Gastroesophageal sphincter (tissue), 4 donors: ENCODE measurements at regions not wholly inside any gene's neighbourhood (a gene's known extent, or its start where the extent isn't known, plus 50 kb on each side); places are given as distances from the start of the nearest gene placed in this dataset.

Source experiments
- ATAC-seq: fragments of 150-250 bp; one replicate; pipeline ENCODE4 v1.9.1; 2016; ENCODE audit warnings: mild to moderate bottlenecking, moderate library complexity
- H3K27ac ChIP-seq, 4 donors: fragments of 200-600 bp; sonication (generic) in 3 of 4; 1 replicate in 3 of 4; 2 replicates in 1 of 4; pipeline ENCODE4 v1.5.1; 2016 to 2019
- H3K27me3 ChIP-seq: fragments of 200-600 bp; sonication (generic); one replicate; pipeline ENCODE4 v1.5.1; 2019
- H3K36me3 ChIP-seq, 2 donors: fragments of 200-600 bp; sonication (generic); one replicate each; pipeline ENCODE4 v1.5.1; 2019; ENCODE audit warnings: control low read depth in 1 of 2
- H3K4me1 ChIP-seq, 3 donors: fragments of 200-600 bp; sonication (generic); 1 replicate in 2 of 3; 2 replicates in 1 of 3; pipeline ENCODE4 v1.5.1; 2016 to 2019; ENCODE audit warnings: control low read depth in 2 of 3
- H3K4me3 ChIP-seq, 2 donors: fragments of 200-600 bp; sonication (generic); one replicate each; pipeline ENCODE4 v1.5.1; 2019; ENCODE audit warnings: mild to moderate bottlenecking in 1 of 2, moderate library complexity in 1 of 2
- H3K9me3 ChIP-seq, 3 donors: fragments of 200-600 bp; sonication (generic); one replicate each; pipeline ENCODE4 v1.5.1; 2017 to 2019; ENCODE audit warnings: control low read depth in 2 of 3
- CTCF ChIP-seq, 4 experiments: fragments of 200-600 bp in 2 of 4; fragments of 450-650 bp in 2 of 4; sonication (generic) in 1 of 4; IDR thresholded peaks; one replicate each; pipeline ENCODE4 v1.5.1; 2017 to 2019; ENCODE audit warnings: antibody characterized with exemption in 4 of 4, mild to moderate bottlenecking in 2 of 4, moderate library complexity in 2 of 4
- EP300 ChIP-seq: sonication (generic); formaldehyde crosslinking; IDR thresholded peaks from one replicate; pipeline ENCODE4 v1.6.1; 2017; ENCODE audit warnings: antibody characterized with exemption, mild to moderate bottlenecking
- POLR2A ChIP-seq, 2 donors: fragments of 450-650 bp; IDR thresholded peaks; one replicate each; pipeline ENCODE4 v1.6.1; 2017; ENCODE audit warnings: antibody characterized with exemption in 2 of 2, mild to moderate bottlenecking in 2 of 2, moderate library complexity in 1 of 2
- POLR2AphosphoS5 ChIP-seq: sonication (generic); formaldehyde crosslinking; IDR thresholded peaks from one replicate; pipeline ENCODE4 v1.6.1; 2017; ENCODE audit warnings: antibody characterized with exemption
- WGBS, 2 donors: methylation state at CpG; one replicate each; pipeline ENCODE4 v1.1.5; 2018; ENCODE audit warnings: low coverage in 1 of 2; 5-methylcytosine and 5-hydroxymethylcytosine counted together

GRCh38 chr12:115838952-115839351 is 438.5 kb downstream of the MED13L start:
- no peaks in the 10 kb centered on the region for H3K9me3 ChIP-seq
- H3K4me3 ChIP-seq, result no peak overlapping the region
- peaks cover 11% of the 10 kb centered on the region for H3K27me3 ChIP-seq
- no peaks in the 10 kb centered on the region for H3K4me1 ChIP-seq
- no peak overlapping the region for H3K27ac ChIP-seq
- H3K36me3 ChIP-seq, result no peaks in the 10 kb centered on the region
- 27 to 50% methylated on average over 1 of the region's 1 CpG for WGBS, 2 donors
- no peak for ATAC-seq
- no peak for TF ChIP-seq CTCF (IDR thresholded peaks at IDR 0.05)
- TF ChIP-seq EP300, result no peak
- TF ChIP-seq POLR2AphosphoS5, result no peak
- no peak for TF ChIP-seq POLR2A (IDR thresholded peaks at IDR 0.05)

- no peak for ATAC-seq
- Histone ChIP-seq H3K4me1 (no peaks in the 10 kb centered on the region), H3K27me3 (peaks cover 11% of the 10 kb centered on the region), H3K36me3 (no peaks in the 10 kb centered on the region), H3K9me3 (peaks cover 0 to 10% (median 0%) of the 10 kb centered on the region in 3 donors), H3K4me3 (no peak overlapping the region), H3K27ac (no peak overlapping the region)
- TF ChIP-seq CTCF (IDR thresholded peaks at IDR 0.05), result no peak
- WGBS, 2 donors, result 88 to 90% methylated on average over 2 of the region's 2 CpGs
These were observed 440.3 kb downstream of the MED13L start for GRCh38 chr12:115837220-115837619.

GRCh38 chr12:115835445-115835844 is 442.0 kb downstream of the MED13L start:
- no peak for TF ChIP-seq EP300
- peak; percentile 26 for TF ChIP-seq POLR2AphosphoS5
- TF ChIP-seq POLR2A (IDR thresholded peaks at IDR 0.05), result no peak
- no peak for TF ChIP-seq CTCF (IDR thresholded peaks at IDR 0.05)
- Histone ChIP-seq H3K4me1 (no peaks in the 10 kb centered on the region), H3K27me3 (peaks cover 4% of the 10 kb centered on the region), H3K27ac (no peak overlapping the region), H3K9me3 (peaks cover 0 to 16% (median 0%) of the 10 kb centered on the region in 3 donors), H3K36me3 (no peaks in the 10 kb centered on the region), H3K4me3 (no peak overlapping the region)
- 36 to 55% methylated on average over 1 to 4 of the region's 4 CpGs for WGBS, 2 donors
- no peak for ATAC-seq

GRCh38 chr12:115833704-115834103 is 443.8 kb downstream of the MED13L start:
- no peaks in the 10 kb centered on the region for H3K36me3 ChIP-seq
- WGBS, 2 donors, result 82 to 91% methylated on average over 4 of the region's 4 CpGs
- no peak overlapping the region for H3K27ac ChIP-seq
- no peak for TF ChIP-seq EP300
- TF ChIP-seq POLR2AphosphoS5, result no peak
- TF ChIP-seq CTCF (IDR thresholded peaks at IDR 0.05), result no peak
- TF ChIP-seq POLR2A (IDR thresholded peaks at IDR 0.05), result no peak
- peaks cover 0 to 16% (median 0%) of the 10 kb centered on the region in 3 donors for H3K9me3 ChIP-seq
- no peaks in the 10 kb centered on the region for H3K4me1 ChIP-seq
- no peak for ATAC-seq
- no peaks in the 10 kb centered on the region for H3K27me3 ChIP-seq
- no peak overlapping the region for H3K4me3 ChIP-seq

- H3K4me1 ChIP-seq, result no peaks in the 10 kb centered on the region
- no peak overlapping the region for H3K4me3 ChIP-seq
- H3K9me3 ChIP-seq, result peaks cover 0 to 16% (median 0%) of the 10 kb centered on the region in 3 donors
- no peak overlapping the region for H3K27ac ChIP-seq
- H3K27me3 ChIP-seq, result no peaks in the 10 kb centered on the region
- ATAC-seq, result no peak
- WGBS, 2 donors, result 75 to 79% methylated on average over 1 to 2 of the region's 4 CpGs
- TF ChIP-seq POLR2A (IDR thresholded peaks at IDR 0.05), result no peak
- TF ChIP-seq EP300, result no peak
- no peak for TF ChIP-seq CTCF (IDR thresholded peaks at IDR 0.05)
- no peak for TF ChIP-seq POLR2AphosphoS5
- no peaks in the 10 kb centered on the region for H3K36me3 ChIP-seq
These were observed 446.9 kb downstream of the MED13L start for GRCh38 chr12:115830633-115831032.
